Mesendoderm (in vitro differentiated cells): ENCODE measurements at regions not wholly inside any gene's neighbourhood (a gene's known extent, or its start where the extent isn't known, plus 50 kb on each side); places are given as distances from the start of the nearest gene placed in this dataset.

ENCODE experiments used
- DNase-seq: peaks from one replicate; pipeline ENCODE4 v3.0.0; 2013
- H2AK5ac ChIP-seq: 2 replicates; pipeline ENCODE4 v1.6.1; 2013; ENCODE audit warnings: low read length, inconsistent platforms
- H2BK120ac ChIP-seq: 2 replicates; pipeline ENCODE4 v1.6.1; 2013; ENCODE audit warnings: low read depth, mild to moderate bottlenecking, low read length, moderate library complexity, mixed read lengths
- H2BK15ac ChIP-seq: replicated peaks from 2 replicates; pipeline ENCODE4 v1.6.1; 2013; ENCODE audit warnings: low read depth, mild to moderate bottlenecking, moderate library complexity
- H2BK5ac ChIP-seq: 2 replicates; pipeline ENCODE4 v1.6.1; 2013; ENCODE audit warnings: low read length, inconsistent platforms
- H3K18ac ChIP-seq: 2 replicates; pipeline ENCODE4 v1.6.1; 2013; ENCODE audit warnings: mild to moderate bottlenecking, low read length, mixed read lengths
- H3K23ac ChIP-seq: one replicate; pipeline ENCODE4 v1.6.1; 2013; ENCODE audit warnings: low read length
- H3K27ac ChIP-seq: 2 replicates; pipeline ENCODE4 v1.5.1; 2013; ENCODE audit warnings: low read depth, mild to moderate bottlenecking, inconsistent platforms, low read length, moderate library complexity
- H3K27me3 ChIP-seq: 2 replicates; pipeline ENCODE4 v1.6.1; 2013; ENCODE audit warnings: low read length, control low read depth, mild to moderate bottlenecking, inconsistent platforms; ENCODE audit not compliant: insufficient read depth, poor library complexity
- H3K36me3 ChIP-seq: 2 replicates; pipeline ENCODE4 v1.6.1; 2013; ENCODE audit warnings: low read length, inconsistent platforms; ENCODE audit not compliant: control insufficient read depth, insufficient read depth
- H3K4ac ChIP-seq: one replicate; pipeline ENCODE4 v1.6.1; 2013; ENCODE audit warnings: low read depth, mild to moderate bottlenecking, low read length, moderate library complexity
- H3K4me1 ChIP-seq: 2 replicates; pipeline ENCODE4 v1.6.1; 2013; ENCODE audit warnings: low read depth, low read length, inconsistent platforms; ENCODE audit not compliant: control insufficient read depth
- H3K4me2 ChIP-seq: 2 replicates; pipeline ENCODE4 v1.6.1; 2013; ENCODE audit warnings: low read length
- H3K4me3 ChIP-seq: 2 replicates; pipeline ENCODE4 v1.5.1; 2013; ENCODE audit warnings: mild to moderate bottlenecking, low read length
- H3K56ac ChIP-seq: one replicate; pipeline ENCODE4 v1.6.1; 2013; ENCODE audit warnings: low read length
- H3K79me1 ChIP-seq: 2 replicates; pipeline ENCODE4 v1.6.1; 2013; ENCODE audit warnings: low read length, inconsistent platforms
- H3K79me2 ChIP-seq: 2 replicates; pipeline ENCODE4 v1.6.1; 2013; ENCODE audit warnings: mild to moderate bottlenecking, low read length; ENCODE audit not compliant: control insufficient read depth, insufficient read depth
- H3K9ac ChIP-seq: 2 replicates; pipeline ENCODE4 v1.6.1; 2013; ENCODE audit warnings: low read length, inconsistent platforms
- H4K5ac ChIP-seq: one replicate; pipeline ENCODE4 v1.6.1; 2013; ENCODE audit warnings: low read length
- H4K8ac ChIP-seq: one replicate; pipeline ENCODE4 v1.6.1; 2013; ENCODE audit warnings: low read depth, mild to moderate bottlenecking, control low read depth, low read length, moderate library complexity
- WGBS: extraction: QIAGEN DNeasy Blood & Tissue Kit; methylation state at CpG from one replicate; pipeline ENCODE4 v1.1.7; 2013; ENCODE audit warnings: low lambda C conversion rate, missing lambda C conversion rate; ENCODE audit not compliant: insufficient coverage; ENCODE audit errors: extremely low coverage; 5-methylcytosine and 5-hydroxymethylcytosine counted together

DNA sequence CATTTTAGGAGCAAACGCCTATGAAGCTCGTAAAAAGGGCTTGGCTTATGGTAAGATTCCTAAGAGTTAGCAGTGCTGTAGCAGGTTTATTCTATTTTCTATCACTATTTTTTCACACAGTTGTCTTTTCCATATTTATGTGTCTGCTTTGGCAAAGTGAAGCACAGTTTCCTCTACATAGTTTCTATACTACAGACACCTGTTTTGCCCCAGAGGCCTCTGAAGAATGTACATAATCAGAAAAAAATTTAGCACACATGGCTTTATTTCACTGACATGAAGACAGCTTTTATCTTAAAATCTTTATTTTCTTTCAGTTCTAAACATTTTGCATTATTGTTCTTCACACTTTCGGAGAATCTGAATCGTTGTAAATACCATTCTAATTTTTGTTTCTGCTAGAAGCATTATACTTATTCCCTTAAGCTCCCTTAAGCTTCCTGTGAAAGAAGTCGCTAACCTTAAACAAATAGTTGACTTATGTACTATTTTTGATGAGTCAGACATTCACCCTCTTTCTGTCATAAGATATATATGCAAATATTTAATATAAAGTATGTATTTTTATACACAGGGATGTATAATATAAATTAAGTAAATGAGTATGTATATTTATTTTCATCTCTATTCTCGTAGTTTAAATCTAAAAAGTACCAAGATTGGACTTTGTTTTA is 816.0 kb downstream of the OLFM4 start:
- H3K18ac ChIP-seq = no peak overlapping the region
- no peaks in the 10 kb centered on the region for H3K4me1 ChIP-seq
- no peak overlapping the region for H2AK5ac ChIP-seq
- no peak overlapping the region for H4K8ac ChIP-seq
- H2BK120ac ChIP-seq = no peak overlapping the region
- H3K9ac ChIP-seq = no peak overlapping the region
- H3K23ac ChIP-seq = no peak overlapping the region
- H3K27me3 ChIP-seq = no peaks in the 10 kb centered on the region
- no peaks in the 10 kb centered on the region for H3K79me1 ChIP-seq
- H3K56ac ChIP-seq = no peak overlapping the region
- H2BK15ac ChIP-seq = no peak overlapping the region
- H3K79me2 ChIP-seq = no peaks in the 10 kb centered on the region
- no peaks in the 10 kb centered on the region for H3K36me3 ChIP-seq
- no peak for DNase-seq
- no peak overlapping the region for H3K27ac ChIP-seq
- H3K4me3 ChIP-seq = no peak overlapping the region
- no peak overlapping the region for H3K4ac ChIP-seq
- no CpG with 5 or more reads among the region's 6 CpGs for WGBS
- H2BK5ac ChIP-seq = no peak overlapping the region
- no peak overlapping the region for H3K4me2 ChIP-seq
- no peak overlapping the region for H4K5ac ChIP-seq

DNA sequence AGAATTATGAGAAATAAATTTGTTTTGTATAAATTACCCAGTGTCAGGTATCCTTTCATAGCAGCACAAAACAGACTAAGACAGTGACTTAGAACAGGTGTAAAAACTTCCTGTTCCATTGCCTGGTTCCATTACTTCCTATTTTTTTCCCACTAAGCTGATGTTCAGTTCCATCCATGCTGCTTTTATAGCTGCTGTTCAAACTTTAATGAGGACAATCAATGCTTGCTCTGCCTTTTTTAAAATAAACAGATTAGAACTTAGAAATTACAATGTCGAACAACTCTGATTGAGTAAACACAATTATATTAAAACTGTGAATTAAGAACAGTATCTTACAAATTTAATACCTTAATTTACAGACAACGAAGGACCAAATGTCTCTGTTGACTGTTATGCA is 818.9 kb downstream of the OLFM4 start:
- Histone ChIP-seq H3K4me2 (no peak overlapping the region), H3K9ac (no peak overlapping the region), H2BK15ac (no peak overlapping the region), H2AK5ac (no peak overlapping the region), H3K4me3 (no peak overlapping the region), H3K23ac (no peak overlapping the region), H3K79me1 (no peaks in the 10 kb centered on the region), H3K4me1 (no peaks in the 10 kb centered on the region), H3K36me3 (no peaks in the 10 kb centered on the region), H3K4ac (no peak overlapping the region), H4K8ac (no peak overlapping the region), H2BK5ac (no peak overlapping the region), H3K56ac (no peak overlapping the region), H2BK120ac (no peak overlapping the region), H4K5ac (no peak overlapping the region), H3K27me3 (no peaks in the 10 kb centered on the region), H3K18ac (no peak overlapping the region), H3K27ac (no peak overlapping the region), H3K79me2 (no peaks in the 10 kb centered on the region)
- no peak for DNase-seq
- no CpG with 5 or more reads among the region's 2 CpGs for WGBS

DNA sequence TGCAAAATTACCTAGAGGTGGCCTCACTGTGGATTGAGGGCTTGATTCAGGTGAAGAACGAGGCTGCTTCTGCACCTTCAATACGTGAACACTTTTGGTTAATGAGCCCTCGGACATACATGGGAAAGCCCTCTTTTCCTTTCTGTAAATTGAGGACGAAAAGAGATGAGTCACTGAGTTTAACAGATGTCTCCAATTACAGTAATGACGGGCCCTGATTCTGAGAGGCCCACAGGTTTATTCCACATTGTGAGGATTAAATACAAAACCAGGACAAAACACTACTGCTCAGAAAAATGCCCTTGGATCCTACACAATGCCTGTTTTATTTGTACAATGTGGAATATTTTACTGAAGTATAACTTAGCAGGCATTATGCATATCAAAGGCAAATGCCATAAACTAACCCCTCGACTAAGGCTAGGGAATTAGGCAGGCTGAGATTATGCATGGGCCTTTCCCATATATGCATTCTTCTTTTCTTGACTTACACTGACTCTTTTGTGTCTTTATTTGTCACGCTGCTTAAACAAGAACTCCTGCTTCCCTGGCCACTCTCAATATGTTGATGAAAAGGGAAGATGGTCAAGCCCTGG is 819.9 kb downstream of the OLFM4 start:
- H3K79me1 ChIP-seq = no peaks in the 10 kb centered on the region
- H3K4me1 ChIP-seq = no peaks in the 10 kb centered on the region
- peak overlapping the region; percentile 55 for H3K4ac ChIP-seq
- peak; percentile 2 for DNase-seq
- no peak overlapping the region for H3K4me3 ChIP-seq
- H4K5ac ChIP-seq = no peak overlapping the region
- H3K27me3 ChIP-seq = no peaks in the 10 kb centered on the region
- no peaks in the 10 kb centered on the region for H3K79me2 ChIP-seq
- no peak overlapping the region for H3K23ac ChIP-seq
- H3K56ac ChIP-seq = no peak overlapping the region
- no peak overlapping the region for H4K8ac ChIP-seq
- H2BK5ac ChIP-seq = no peak overlapping the region
- H2BK15ac ChIP-seq = no peak overlapping the region
- H3K4me2 ChIP-seq = no peak overlapping the region
- H3K18ac ChIP-seq = no peak overlapping the region
- H3K9ac ChIP-seq = no peak overlapping the region
- H2BK120ac ChIP-seq = no peak overlapping the region
- H3K27ac ChIP-seq = no peak overlapping the region
- H3K36me3 ChIP-seq = no peaks in the 10 kb centered on the region
- H2AK5ac ChIP-seq = no peak overlapping the region
- WGBS = no CpG with 5 or more reads among the region's 7 CpGs

DNA sequence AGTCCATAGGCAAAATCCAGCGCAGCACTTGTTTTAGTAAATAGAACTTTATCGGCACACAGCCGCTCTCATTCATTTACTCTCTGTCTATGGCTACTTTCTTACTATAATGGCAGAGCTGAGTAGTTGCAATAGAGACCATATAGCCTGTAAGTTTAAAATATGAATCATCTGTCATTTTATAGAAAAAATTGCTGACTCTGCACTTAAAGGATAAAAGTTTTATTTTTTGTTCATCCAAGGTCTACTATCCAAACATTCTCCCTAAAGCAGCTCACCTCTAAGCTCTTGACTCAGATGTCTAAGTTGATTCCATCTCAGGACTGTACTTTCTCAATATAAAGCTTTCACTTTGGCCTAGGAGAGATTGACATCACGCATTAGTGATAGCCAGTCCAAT is 825.7 kb downstream of the OLFM4 start:
- Histone ChIP-seq H4K5ac (no peak overlapping the region), H3K9ac (no peak overlapping the region), H3K56ac (no peak overlapping the region), H3K27me3 (no peaks in the 10 kb centered on the region), H3K4ac (no peak overlapping the region), H3K4me1 (no peaks in the 10 kb centered on the region), H3K23ac (no peak overlapping the region), H3K27ac (no peak overlapping the region), H3K4me3 (no peak overlapping the region), H2BK15ac (no peak overlapping the region), H3K18ac (no peak overlapping the region), H3K36me3 (no peaks in the 10 kb centered on the region), H4K8ac (no peak overlapping the region), H3K4me2 (no peak overlapping the region), H2BK120ac (no peak overlapping the region), H3K79me1 (no peaks in the 10 kb centered on the region), H2AK5ac (no peak overlapping the region), H2BK5ac (no peak overlapping the region), H3K79me2 (no peaks in the 10 kb centered on the region)
- DNase-seq = no peak
- WGBS = no CpG with 5 or more reads among the region's 4 CpGs

DNA sequence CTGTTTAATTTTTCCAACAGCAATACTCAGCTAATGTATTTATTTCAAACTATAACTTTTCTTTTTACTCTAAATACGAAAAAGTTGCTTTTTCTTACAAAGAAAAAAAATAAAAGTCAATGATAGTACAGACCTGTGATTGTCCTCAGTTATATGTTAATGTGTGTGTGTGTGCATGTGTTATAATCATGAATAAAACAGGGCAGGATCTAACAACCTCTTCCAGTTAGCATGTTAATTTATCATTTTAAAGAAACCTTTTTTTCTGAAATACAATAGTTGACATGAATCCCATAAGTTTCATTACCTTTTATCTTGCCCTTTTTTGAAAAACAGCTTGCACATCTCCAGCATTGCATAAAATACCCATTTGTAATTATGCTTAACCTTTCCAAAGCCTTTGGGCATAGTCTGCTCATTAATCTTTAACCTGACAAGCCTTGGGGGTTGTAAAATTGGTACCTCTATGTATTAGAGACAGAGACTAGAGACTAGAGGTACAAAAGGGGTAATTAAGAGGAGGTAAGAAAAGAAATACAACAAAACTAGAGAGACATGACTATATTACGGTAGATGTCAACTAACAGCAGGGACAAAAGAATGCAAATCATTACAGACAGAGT is 828.1 kb downstream of the OLFM4 start:
- Histone ChIP-seq H3K4me3 (no peak overlapping the region), H3K27me3 (no peaks in the 10 kb centered on the region), H4K8ac (no peak overlapping the region), H3K4me2 (no peak overlapping the region), H3K4me1 (no peaks in the 10 kb centered on the region), H4K5ac (no peak overlapping the region), H3K23ac (no peak overlapping the region), H3K18ac (no peak overlapping the region), H2BK120ac (no peak overlapping the region), H3K79me2 (no peaks in the 10 kb centered on the region), H3K36me3 (no peaks in the 10 kb centered on the region), H2BK5ac (no peak overlapping the region), H3K79me1 (no peaks in the 10 kb centered on the region), H3K27ac (no peak overlapping the region), H3K9ac (no peak overlapping the region), H3K4ac (no peak overlapping the region), H2AK5ac (no peak overlapping the region), H2BK15ac (no peak overlapping the region), H3K56ac (no peak overlapping the region)
- WGBS = 100% methylated on average over 1 of the region's 2 CpGs
- no peak for DNase-seq
